NCI-H1694 (cell line): ENCODE measurements at regions not wholly inside any gene's neighbourhood (a gene's known extent, or its start where the extent isn't known, plus 50 kb on each side); places are given as distances from the start of the nearest gene placed in this dataset.
"Not testable (repeated sequence)": the region's sequence is repeated elsewhere in the genome, so short reads cannot be mapped to it uniquely, and the experiment has no call there.

Experiments used
- DNase-seq: peaks from one replicate; lab custom pipeline; 2025; lab: John Stamatoyannopoulos, UW

DNA sequence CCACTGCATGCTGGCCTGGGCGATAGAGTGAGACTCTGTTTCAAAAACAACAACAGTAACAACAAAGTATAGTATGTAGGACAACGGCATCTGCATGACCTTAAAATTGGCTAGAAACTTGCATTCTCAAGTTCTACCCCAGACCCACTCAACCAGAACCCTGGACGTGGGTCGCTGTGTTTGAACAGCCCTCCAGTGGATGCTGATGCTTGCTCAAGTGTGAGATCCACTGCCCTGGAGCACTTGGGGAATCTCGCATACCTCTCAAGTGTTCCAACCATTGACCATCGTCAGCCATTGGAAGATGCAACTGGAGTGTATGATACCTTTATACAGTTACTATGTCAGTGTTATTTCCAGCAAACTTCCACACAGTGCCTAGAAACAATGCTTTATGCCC lies 435.9 kb downstream of the DCDC2C start:
- no peak for DNase-seq

DNA sequence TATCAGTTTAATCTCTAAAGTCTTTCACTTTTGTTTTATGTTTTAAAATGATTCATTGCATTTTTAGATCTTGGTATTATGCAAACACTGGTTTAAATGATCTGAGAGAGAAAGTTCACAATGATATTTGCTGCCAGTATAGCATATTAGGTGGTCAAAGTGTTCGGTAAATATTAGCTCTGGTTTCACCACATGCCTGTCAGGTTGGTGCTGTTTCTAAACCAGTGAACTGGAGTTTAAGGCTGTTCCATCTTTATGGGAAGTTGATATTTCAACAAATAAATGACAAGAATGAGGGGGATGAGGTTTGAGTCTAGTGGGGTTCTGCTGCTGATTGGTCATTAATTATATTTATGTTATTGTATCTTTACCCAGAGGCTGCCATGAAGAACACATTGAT lies 436.4 kb downstream of the DCDC2C start:
- DNase-seq: no peak

DNA sequence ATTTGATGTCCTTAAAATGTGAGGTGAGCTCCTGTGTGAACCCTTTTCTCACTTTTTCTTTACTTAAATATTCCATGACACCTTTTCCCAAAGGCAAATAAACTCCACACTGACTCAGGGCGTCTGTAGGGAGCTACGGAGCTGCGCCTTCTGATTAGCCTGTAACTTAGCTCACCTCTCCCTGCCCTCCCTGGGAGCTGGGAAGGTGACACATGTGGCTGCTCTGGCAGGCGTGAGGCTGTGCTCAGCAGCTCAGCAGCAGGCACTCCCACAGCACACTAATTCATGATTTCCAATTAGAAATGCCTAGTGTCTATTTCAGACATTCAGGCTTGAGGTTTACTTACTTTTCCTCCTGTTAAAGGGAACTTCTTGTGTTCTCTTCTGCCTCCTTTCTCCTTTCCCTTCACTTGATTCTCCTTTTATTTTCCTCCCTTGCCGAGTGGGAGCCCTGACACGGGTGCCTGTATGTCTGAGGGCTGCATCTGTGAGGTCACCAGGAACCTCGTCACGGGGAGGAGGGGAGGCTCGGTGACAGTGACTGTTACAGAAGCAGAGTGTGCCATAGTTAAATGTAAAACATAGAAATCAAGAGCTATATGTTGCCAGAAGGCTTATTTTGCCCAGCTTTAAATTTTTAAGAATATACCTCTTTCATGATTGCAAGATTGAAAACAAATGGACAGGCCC lies 437.1 kb downstream of the DCDC2C start:
- DNase-seq: no peak

DNA sequence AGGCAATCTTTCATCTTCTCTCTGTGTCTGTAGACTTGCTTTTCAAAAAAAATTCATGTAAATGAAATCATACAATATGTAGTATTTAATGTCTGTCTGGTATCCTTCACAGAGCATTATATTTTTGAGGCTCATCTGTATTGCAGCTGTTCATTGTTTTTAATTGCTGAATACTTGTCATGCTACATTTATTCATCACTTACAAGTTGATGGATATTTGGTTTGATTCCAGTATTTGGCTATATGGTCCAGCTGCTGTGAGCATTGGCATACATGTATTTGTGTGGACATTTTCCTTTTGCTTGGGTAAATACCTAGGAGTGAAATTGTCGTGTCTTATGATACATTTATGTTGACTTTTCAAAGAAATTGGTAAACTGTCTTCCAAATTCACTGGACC lies 441.4 kb downstream of the DCDC2C start:
- DNase-seq: no peak

DNA sequence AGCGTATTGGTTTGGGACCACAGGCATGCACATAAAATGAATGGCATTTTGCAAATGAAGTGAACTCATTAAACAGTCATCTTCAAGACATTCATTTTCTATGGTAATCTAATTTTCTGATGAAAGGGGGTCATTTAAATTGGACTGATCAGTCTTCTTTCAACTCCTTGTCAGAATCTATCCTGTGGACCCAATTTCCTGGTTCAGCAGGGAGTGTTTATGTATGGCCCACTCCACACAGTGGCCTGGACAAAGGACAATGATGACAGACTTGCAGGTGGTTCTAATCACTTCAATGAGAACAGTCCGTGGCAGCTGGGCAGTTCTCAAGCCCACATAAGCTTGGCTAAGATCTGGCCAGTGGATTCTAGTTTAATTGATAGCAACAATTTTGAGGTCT lies 448.1 kb downstream of the DCDC2C start:
- DNase-seq: no peak

DNA sequence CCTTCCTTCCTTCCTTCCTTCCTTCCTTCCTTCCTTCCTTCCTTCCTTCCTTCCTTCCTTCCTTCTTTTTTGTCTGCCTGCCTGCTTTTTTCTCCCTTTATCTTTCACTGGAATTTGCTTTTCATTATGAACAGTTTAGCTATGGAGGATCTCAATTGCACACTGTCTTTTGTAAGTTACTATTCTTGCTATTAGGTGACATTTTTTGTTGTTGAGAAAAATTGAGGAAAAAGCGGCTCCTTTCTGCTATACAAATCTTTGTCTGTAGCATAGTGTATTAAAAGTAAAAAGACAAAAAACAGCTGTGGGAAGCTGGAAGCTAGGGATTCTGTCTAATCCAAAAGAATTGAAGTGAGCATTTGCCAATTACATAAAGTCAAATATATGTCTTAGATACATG lies 448.7 kb downstream of the DCDC2C start:
- DNase-seq: no peak

DNA sequence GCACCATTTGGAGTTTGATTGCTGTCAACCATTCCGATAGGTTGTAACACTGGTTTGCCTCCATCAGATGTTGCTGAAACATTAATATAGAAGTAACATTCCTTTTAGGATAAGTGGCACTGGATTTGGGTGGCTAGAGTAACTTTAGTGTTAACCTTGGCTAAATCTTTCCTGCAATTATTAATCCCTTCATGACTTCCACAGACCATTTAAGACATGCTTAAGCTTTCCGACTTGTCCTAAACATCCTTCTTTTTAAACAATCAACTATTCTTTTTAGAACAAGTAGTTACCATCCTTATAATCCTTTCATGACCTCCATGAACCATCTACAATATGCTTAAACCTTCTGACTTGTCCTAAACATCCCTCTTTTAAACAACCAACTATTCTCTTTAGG lies 465.5 kb downstream of the DCDC2C start:
- no peak for DNase-seq

DNA sequence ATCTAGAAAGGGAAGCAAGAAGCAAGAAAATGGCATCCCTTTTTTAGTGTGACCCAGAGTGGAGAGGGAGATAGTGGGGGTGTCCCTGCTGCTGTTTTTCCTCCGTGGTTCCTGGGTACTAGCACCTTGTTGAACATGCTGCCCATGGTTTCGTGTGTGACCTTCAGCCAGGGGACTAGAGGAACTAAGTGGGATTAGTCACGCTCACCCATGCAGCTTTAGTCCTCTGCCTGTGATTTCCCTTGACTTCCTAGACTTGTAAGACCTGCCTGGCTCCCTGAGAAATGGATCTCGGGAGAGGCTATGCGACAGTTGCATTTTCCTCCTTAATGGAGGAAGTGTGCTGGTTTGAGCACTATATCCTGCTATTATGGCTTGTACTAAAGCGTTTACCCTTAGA lies 471.4 kb downstream of the DCDC2C start:
- DNase-seq: no peak

DNA sequence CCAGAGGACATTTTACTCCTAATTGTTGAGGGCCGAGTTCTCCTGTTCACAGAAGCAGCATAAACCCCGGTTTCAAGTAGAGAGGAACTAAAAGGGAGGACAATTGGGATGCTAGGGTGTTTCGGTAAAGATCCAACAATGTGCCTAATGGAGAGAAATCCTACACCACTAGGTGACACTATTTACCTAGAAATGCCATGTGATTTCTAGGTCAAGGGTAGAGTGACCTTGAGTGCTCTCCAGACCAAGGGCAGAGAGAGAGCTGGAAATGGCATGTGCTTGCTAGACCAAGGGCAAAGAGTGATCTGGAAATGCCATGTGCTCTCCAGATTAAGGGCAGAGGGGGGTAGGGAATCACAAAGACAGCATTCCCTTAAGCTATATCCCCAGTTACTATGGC lies 472.0 kb downstream of the DCDC2C start:
- DNase-seq: no peak

DNA sequence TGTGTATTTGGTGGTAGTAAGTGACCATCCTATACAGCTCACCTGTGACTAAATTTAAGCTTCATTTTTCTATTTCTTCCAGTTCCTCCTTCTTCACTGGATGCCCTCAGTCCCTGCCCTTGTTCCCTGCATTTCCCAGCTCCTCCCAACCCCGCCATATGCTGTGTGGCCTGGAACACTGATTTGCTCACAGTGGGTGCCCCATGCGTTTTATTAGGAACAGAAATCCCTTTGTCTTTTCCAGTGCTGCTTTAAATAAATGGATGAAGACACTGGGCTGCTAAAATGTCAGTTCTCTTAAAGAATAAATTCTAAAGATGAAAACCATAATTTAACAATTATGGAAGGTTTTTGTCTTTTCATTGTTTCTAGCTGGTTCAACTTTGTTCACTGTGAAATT lies 477.3 kb downstream of the DCDC2C start:
- no peak for DNase-seq

DNA sequence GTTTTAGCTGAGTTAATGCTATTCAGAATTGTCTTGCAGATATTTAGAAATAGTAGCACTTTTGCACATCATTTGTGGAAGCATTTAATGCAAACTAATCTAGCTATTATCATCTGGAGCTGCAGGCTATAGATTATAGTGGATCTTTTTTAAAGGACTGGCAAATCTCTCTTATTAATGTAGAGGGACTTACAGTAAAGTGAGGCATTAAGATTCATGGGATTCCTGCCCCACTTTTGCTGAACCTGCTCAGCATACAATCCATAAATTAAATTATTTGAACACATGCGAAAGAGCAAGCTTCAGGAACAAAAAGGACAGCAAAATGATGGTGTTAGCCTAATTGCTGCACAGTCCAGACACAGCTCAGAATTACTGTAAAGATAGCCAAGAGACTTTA lies 477.7 kb downstream of the DCDC2C start:
- no peak for DNase-seq

DNA sequence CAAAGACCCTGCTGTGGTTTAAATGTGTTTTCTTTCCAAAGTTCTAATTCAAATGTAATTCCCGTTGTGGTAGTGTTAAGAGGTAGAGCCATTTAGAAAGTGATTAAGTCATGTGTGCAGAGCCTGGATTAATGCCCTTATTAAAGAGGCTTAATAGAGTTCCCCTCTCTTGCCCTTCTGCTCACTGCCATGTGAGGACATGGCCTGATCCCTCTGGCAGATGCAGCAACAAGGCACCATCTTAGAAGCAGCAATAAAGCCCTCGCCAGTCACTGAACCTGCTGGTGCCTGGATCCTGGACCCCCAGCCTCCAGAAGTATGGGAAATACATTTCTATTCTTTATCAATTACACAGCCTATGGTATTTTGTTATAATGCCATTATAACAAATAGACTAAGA lies 485.2 kb downstream of the DCDC2C start:
- no peak for DNase-seq

DNA sequence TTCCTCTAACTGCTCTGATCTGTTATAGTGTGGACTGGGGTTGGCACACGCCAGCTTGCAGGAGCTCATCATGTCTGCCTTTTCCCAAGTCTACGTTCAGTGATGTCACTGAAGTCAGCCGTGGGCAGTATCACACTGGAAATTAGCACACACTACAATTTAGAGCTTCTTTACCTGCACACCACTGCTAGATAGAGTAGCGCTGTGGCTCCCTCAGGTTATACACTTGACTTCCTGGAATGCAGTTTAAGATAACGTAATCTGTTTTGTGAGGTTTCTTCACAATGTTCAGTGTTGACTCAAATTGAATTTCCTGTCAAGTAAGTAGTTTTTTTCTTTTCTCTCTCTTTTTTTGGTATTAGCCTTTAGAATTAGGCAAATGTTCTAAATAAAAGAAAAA lies 487.2 kb downstream of the DCDC2C start:
- no peak for DNase-seq

DNA sequence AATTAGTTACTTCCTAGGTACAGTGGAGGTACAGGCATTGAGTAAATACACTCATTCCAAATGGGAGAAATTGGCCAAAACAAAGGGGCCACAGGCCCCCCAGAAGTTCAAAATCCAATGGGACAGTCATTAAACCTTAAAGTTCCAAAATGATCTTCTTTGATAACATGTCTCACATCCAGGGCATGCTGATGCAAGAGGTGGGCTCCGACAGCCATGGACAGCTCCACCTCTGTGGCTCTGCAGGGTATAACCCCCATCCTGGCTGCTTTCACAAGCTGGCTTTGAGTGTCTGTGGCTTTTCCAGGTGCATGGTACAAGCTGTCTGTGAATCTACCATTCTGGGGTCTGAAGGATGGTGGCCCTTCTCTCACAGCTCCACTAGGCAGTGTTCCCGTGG lies 488.7 kb downstream of the DCDC2C start:
- no peak for DNase-seq

DNA sequence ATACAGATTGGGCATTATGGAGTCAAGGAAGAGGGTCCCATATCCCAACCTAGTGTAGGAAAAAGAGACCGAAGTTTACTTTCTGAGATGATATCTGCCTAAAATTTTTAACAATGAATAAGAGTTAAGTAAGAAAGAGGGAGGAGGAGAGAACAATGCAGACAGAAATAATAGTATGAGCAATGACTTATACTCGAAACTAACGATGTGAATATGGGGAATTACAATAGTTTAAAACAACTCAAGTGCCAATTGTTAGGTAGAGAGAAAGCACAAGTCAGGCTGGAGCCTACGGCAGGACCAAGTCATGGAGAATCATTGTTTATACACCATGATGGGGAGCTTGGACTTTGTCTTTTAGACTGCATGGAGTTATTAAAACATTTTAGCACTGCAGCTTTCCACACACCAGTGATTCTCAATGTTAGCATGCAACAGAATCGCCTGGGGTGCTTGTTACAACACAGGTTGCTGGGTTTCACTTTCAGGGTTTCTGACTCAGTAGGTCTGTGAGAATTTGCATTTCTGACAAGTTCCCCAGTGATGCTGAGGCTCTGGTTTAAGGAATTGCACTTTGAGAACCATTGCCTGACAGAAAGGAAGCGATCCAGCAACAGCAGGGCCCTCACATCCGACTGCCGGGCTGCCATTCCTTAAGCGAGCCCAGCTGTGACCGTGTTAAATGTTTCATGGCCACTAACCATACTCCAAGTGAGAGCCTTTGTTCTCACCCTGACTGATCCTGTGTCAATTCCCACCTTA lies 511.2 kb downstream of the DCDC2C start:
- no peak for DNase-seq

DNA sequence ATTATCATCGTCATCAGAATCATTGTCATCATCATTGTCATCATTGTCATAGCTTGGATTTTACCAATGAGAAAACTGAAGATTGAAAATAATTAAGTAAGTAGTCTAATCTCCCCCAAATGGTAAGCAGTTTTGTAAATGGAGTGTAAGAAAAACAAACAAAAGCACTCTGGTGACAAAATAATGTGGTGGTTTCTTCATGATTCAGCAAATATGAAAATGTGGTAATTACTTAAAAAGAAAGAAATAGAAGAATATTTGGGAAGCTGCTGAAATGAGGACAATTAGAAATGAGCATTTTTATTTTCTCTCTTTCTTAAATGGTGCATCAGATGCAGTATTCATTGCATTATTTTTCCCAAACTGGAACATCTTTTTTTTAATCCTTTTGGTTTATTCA lies 514.4 kb downstream of the DCDC2C start:
- DNase-seq: no peak

DNA sequence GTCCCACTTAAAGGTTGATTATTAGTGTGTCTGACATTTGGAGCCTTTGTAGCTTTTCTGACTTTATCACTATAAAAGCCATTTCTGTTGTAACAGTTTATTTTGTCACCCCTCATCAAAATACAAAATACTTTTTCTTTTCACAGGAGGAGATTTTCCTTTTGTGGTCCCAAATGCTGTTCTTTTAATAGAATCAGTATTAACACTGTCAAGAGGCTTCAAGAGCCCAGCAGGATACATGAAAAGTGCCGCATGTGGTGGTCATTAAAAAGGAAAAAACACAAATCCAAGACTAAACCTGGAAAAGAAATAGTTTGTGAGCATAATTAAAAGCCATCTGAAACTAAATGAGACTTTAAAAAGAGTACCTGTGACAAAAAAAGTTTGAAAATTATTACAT lies 515.7 kb downstream of the DCDC2C start:
- DNase-seq: no peak

DNA sequence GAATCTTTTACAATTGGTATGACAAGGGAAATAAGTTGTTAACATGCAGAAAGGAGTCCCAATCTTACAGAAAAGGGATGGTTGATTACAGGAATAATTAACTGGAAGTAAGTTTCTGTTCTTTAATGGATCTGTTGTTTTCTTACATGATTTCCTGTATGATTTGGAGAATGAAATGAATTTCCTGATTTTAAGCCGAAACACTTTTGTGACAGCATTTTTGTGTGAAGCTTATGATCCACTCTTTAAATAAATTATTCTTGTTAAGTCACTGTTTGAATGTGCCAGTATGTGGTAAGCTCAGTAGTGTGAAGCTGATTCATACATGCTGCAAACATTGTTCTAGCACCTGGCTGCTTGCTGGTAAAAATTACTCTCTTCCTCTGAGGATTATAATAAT lies 516.2 kb downstream of the DCDC2C start:
- no peak for DNase-seq

DNA sequence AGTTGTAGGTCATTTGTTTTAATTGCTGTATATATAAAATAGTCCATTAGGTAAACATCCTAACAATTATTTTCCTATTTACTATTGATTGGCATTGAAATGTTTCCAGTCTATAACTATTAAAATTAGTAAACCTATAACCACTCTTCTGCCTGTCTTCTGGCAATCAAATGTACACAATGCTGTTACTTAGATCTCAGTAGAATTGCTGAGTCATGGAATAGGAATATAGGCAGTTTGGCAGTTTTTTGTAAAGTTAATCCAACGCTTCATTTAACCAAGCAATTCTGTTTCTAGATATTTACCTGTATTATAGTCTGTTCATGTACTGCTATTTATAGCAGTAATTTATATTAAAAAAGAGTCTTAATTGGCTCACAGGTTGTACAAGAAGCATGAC lies 518.1 kb downstream of the DCDC2C start:
- no peak for DNase-seq

DNA sequence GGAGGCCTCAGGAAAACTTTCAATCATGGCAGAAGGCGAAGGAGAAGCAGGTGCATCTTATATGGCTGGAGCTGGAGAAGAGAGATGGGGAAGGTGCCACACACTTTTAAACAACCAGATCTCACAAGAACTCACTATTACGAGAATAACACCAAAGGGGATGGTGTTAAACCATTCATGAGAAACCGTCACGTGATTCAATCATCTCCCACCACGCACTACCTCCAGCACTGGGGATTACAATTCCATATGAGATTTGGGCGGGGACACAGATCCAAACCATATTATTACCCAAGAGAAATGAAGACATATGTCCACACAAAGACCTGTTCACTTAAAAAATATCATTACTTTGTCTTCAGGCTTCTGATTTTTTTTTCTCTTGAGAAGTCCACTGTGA lies 518.5 kb downstream of the DCDC2C start:
- no peak for DNase-seq

DNA sequence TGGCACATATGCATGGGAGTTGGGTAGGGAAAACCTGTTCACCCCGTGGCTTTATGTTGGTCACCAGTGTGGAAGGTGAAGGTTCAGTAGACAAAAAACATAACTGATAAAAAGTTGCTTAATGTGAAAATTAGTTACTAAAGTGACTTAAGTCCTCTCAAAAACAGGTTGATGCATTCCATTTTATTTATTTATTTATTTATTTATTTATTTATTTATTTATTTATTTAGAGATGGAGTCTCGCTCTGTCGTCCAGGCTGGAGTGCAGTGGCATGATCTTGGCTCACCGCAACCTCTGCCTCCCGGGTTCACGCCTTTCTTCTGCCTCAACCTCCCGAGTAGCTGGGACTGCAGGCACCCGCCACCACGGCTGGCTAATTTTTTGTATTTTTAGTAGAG lies 541.0 kb downstream of the DCDC2C start:
- not testable (repeated sequence) for DNase-seq

DNA sequence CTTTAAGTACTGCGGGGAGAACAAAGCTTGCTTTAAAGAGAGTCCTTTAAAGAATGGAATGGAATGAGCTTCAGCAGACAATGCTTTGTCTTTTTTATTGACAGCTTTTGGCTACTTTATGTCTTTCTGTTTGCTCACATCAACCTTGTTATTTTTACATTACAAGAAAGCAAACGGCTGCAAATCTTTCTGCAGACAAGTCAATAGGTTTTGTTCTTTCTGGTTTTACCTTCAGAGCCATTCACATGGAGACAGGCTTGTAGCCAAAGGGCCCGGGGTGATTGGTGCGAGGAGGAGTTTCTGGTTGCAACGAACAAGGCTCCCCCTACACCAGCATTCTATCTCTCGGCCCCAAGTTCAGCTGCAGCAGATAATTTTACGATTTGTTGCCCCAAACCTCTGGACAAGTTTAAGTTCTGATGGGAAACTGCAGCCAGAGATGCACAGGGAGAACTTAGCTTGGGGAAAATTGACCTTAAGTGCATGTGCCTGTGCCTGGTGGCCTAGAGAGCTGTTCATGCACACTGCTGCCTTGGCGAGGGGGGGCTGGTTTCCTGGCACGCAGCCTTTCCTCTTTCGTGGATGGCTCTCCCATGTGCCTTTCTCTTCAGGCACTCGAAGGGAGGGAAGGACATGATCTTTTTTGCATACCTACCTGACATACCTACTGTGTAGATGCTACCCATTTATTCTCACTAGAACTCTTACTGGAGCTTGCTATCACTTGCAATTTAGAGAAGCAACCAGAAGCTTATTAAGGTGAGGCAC lies 543.2 kb downstream of the DCDC2C start:
- no peak for DNase-seq

DNA sequence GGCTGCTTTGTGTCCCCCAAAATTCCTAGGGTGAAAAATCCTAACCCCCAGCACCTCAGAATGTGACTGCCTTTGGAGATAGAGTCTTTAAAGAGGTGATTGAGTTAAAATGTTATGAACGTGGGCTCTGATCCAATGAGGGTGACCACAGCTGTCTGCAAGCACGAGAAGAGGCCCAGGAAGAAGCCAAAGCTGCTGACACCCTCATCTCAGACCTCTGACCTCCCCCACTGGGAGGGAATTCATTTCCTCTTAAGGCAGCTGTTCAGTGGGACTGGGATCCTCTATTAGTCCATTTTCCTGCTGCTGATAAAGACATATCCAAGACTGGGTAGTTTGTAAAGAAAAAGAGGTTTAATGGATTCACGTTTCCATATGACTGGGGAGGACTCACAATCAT lies 544.4 kb downstream of the DCDC2C start:
- DNase-seq: no peak
